ENCODE measurements at regions not wholly inside any gene's neighbourhood (a gene's known extent, or its start where the extent isn't known, plus 50 kb on each side); places are given as distances from the start of the nearest gene placed in this dataset.

DNA sequence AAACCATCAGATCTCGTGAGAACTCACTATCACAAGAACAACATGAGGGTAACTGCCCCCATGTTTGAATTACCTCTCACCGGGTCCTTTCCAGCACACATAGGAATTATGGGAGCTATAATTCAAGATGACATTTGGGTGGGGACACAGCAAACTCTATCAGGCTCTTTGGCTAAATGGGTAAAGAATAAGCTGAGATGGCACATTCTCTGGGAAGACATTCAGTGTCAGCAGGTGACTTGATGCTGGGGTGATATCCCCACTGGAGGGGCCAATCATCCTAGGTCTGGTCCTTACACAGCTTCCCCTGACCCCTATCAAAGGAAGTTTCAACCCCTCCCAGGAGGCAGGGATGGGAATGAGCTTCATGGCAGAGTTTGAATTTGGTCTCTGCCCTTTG, 664.0 kb upstream of the EEF2KMT start:
- Histone ChIP-seq H3K79me2 (replicated peaks; ENCODE audit: insufficient read depth) (no peaks in the 10 kb centered on the region), H3K4me2 (no peak overlapping the region), H3K36me3 (ENCODE audit: insufficient read depth) (no peaks in the 10 kb centered on the region; the same call in 1 of the 2 replicates), H3K4me1 (ENCODE audit: insufficient read depth) (no peaks in the 10 kb centered on the region), H4K20me1 (replicated peaks; ENCODE audit: insufficient read depth) (no peaks in the 10 kb centered on the region), H3F3A (replicated peaks; ENCODE audit: low read depth) (no peaks in the 10 kb centered on the region), H3K27ac (ENCODE audit: low read depth) (no peak overlapping the region), H3K4me3 (no peak overlapping the region), H2AFZ (no peak overlapping the region), H3K27me3 (ENCODE audit: insufficient read depth) (no peaks in the 10 kb centered on the region), H3K9me2 (ENCODE audit: insufficient read depth) (no peaks in the 10 kb centered on the region)
- H3K27me3 Mint-ChIP-seq (ENCODE audit: insufficient read depth, low read depth, poor library complexity) = peaks cover 4% of the 10 kb centered on the region
- H3K4me1 Mint-ChIP-seq = peaks cover 24% of the 10 kb centered on the region
- DNase-seq (ENCODE audit: low spot score) (no peak), ATAC-seq (no peak)
- H3K9me3 Mint-ChIP-seq = no peaks in the 10 kb centered on the region
- H3K4me3 Mint-ChIP-seq = no peak overlapping the region
- no peaks in the 10 kb centered on the region for H3K36me3 Mint-ChIP-seq (ENCODE audit: low read depth)
- TF ChIP-seq EZH2phosphoT487 (IDR thresholded peaks at IDR 0.05; ENCODE audit: unreplicated experiment) = no peak
- no peak for TF ChIP-seq CREB1 (CRISPR knock-in tag; IDR thresholded peaks at IDR 0.05; ENCODE audit: low read depth)
- TF ChIP-seq ETS1 (IDR thresholded peaks at IDR 0.05) = no peak
- TF ChIP-seq STAT1 (IDR thresholded peaks at IDR 0.05; ENCODE audit: unreplicated experiment) = no peak
- TF ChIP-seq POLR2AphosphoS5 (IDR thresholded peaks at IDR 0.05; ENCODE audit: low read depth) = no peak
- TF ChIP-seq ZNF114 (CRISPR knock-in tag; IDR thresholded peaks at IDR 0.05) = no peak
- TF ChIP-seq EZH2 (IDR thresholded peaks at IDR 0.05; ENCODE audit: low read depth, unreplicated experiment) = no peak
- TF ChIP-seq NANOG (IDR thresholded peaks at IDR 0.05; ENCODE audit: borderline replicate concordance) = no peak
- TF ChIP-seq, protein P1, sequence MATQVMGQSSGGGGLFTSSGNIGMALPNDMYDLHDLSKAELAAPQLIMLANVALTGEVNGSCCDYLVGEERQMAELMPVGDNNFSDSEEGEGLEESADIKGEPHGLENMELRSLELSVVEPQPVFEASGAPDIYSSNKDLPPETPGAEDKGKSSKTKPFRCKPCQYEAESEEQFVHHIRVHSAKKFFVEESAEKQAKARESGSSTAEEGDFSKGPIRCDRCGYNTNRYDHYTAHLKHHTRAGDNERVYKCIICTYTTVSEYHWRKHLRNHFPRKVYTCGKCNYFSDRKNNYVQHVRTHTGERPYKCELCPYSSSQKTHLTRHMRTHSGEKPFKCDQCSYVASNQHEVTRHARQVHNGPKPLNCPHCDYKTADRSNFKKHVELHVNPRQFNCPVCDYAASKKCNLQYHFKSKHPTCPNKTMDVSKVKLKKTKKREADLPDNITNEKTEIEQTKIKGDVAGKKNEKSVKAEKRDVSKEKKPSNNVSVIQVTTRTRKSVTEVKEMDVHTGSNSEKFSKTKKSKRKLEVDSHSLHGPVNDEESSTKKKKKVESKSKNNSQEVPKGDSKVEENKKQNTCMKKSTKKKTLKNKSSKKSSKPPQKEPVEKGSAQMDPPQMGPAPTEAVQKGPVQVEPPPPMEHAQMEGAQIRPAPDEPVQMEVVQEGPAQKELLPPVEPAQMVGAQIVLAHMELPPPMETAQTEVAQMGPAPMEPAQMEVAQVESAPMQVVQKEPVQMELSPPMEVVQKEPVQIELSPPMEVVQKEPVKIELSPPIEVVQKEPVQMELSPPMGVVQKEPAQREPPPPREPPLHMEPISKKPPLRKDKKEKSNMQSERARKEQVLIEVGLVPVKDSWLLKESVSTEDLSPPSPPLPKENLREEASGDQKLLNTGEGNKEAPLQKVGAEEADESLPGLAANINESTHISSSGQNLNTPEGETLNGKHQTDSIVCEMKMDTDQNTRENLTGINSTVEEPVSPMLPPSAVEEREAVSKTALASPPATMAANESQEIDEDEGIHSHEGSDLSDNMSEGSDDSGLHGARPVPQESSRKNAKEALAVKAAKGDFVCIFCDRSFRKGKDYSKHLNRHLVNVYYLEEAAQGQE (IDR thresholded peaks at IDR 0.05; ENCODE audit: unreplicated experiment) = no peak
- no peak for TF ChIP-seq JUNB (IDR thresholded peaks at IDR 0.05; ENCODE audit: unreplicated experiment)
- no peak overlapping the region for H3K27ac Mint-ChIP-seq

DNA sequence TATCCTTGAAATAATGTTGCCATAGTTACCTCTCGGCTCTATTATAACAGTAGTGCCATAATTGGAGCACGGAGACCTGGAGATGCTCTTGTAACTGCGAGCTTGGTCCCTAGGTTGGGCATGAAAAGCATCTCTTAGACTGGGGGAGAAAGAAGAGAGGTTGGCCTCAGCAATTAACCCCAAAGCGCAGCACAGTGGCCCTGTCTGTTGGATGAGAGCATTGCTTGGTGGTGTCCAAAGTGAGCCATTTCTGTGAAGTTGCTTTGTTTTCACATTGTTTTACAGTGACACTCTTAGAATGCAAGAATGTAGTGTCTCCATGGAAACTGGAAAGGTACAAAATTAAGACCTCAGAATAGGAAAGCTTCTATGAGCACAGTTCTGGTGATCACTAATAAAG, 660.7 kb upstream of the EEF2KMT start:
- TF ChIP-seq EZH2phosphoT487 (IDR thresholded peaks at IDR 0.05; ENCODE audit: unreplicated experiment) (no peak), ZNF114 (CRISPR knock-in tag; IDR thresholded peaks at IDR 0.05) (no peak), NANOG (IDR thresholded peaks at IDR 0.05; ENCODE audit: borderline replicate concordance) (no peak), STAT1 (IDR thresholded peaks at IDR 0.05; ENCODE audit: unreplicated experiment) (no peak)
- TF ChIP-seq, protein P2, sequence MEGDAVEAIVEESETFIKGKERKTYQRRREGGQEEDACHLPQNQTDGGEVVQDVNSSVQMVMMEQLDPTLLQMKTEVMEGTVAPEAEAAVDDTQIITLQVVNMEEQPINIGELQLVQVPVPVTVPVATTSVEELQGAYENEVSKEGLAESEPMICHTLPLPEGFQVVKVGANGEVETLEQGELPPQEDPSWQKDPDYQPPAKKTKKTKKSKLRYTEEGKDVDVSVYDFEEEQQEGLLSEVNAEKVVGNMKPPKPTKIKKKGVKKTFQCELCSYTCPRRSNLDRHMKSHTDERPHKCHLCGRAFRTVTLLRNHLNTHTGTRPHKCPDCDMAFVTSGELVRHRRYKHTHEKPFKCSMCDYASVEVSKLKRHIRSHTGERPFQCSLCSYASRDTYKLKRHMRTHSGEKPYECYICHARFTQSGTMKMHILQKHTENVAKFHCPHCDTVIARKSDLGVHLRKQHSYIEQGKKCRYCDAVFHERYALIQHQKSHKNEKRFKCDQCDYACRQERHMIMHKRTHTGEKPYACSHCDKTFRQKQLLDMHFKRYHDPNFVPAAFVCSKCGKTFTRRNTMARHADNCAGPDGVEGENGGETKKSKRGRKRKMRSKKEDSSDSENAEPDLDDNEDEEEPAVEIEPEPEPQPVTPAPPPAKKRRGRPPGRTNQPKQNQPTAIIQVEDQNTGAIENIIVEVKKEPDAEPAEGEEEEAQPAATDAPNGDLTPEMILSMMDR (conservative IDR thresholded peaks at IDR 0.05; ENCODE audit: low read depth in 2 of 2) = no peak
- ATAC-seq = no peak
- H3K4me1 ChIP-seq (ENCODE audit: insufficient read depth) = peaks cover 10% of the 10 kb centered on the region
- Mint-ChIP-seq H3K27me3 (ENCODE audit: insufficient read depth, low read depth, poor library complexity) (peaks cover 7% of the 10 kb centered on the region), H3K36me3 (ENCODE audit: low read depth) (no peaks in the 10 kb centered on the region), H3K4me1 (peaks cover 28% of the 10 kb centered on the region), H3K27ac (no peak overlapping the region), H3K9me3 (no peaks in the 10 kb centered on the region), H3K4me3 (no peak overlapping the region)
- no peak overlapping the region for H3K27ac ChIP-seq (ENCODE audit: low read depth)
- H3K4me3 ChIP-seq = no peak overlapping the region
- no peaks in the 10 kb centered on the region for H3K79me2 ChIP-seq (replicated peaks; ENCODE audit: insufficient read depth)
- H3K4me2 ChIP-seq = no peak overlapping the region
- H3K9me2 ChIP-seq (ENCODE audit: insufficient read depth) = no peaks in the 10 kb centered on the region
- H3F3A ChIP-seq (replicated peaks; ENCODE audit: low read depth) = no peaks in the 10 kb centered on the region
- no peak for DNase-seq (ENCODE audit: low spot score)
- H3K36me3 ChIP-seq (ENCODE audit: insufficient read depth) = no peaks in the 10 kb centered on the region; the same call in 1 of the 2 replicates
- no peak overlapping the region for H2AFZ ChIP-seq
- no peaks in the 10 kb centered on the region for H4K20me1 ChIP-seq (replicated peaks; ENCODE audit: insufficient read depth)
- no peaks in the 10 kb centered on the region for H3K27me3 ChIP-seq (ENCODE audit: insufficient read depth)
